ENCODE measurements at regions not wholly inside any gene's neighbourhood (a gene's known extent, or its start where the extent isn't known, plus 50 kb on each side); places are given as distances from the start of the nearest gene placed in this dataset.

DNA sequence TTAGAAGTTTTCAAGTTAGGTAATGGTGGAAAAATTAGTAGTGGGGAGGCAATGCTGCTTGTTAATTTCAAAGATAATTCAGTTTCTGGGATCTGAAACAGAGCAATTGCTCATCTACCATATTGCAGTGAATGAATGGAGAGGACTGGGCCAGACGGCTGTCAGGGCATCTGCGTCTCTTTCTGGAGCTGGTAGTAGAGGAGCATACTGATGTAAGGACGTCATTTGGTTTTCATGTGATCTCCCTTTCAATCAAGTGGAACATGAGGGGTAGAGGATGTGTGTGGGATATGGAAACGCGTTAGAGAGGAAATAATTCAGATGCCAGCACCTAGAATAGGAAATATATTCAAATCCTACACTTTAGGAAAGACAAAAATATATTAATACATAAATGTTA lies 490.3 kb downstream of the ADCYAP1 start:
- no peaks in the 10 kb centered on the region for H3K9me3 ChIP-seq (ENCODE audit: control insufficient read depth, low read length)
- H3K27ac ChIP-seq (ENCODE audit: insufficient read depth, low read length, poor library complexity, severe bottlenecking) = no peak overlapping the region

DNA sequence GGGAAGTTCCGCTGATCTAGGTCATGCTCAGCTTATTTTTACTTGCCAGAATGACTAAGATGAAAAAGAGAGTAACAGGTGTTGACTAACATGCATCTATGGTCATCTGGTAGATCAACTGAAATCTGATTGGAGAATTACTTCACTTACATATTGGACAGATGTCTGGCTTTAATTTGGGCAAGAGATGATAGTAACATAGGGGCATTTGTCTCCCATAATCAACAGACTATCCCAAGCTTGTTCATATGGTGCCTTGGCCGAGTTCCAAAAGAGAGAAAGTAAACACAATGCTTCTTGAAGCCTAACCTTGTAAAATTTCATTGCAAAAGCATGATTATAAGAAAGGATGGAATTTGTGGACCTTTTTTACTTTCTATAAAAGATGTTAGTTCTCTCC lies 503.7 kb downstream of the ADCYAP1 start:
- H3K9me3 ChIP-seq (ENCODE audit: control insufficient read depth, low read length) = no peaks in the 10 kb centered on the region
- DNase-seq = no peak
- H3K27me3 ChIP-seq (replicated peaks; ENCODE audit: control insufficient read depth, insufficient read depth, low read length, poor library complexity, severe bottlenecking) = no peaks in the 10 kb centered on the region
- no peaks in the 10 kb centered on the region for H3K36me3 ChIP-seq (ENCODE audit: control insufficient read depth, insufficient read depth, low read length)
- no peak overlapping the region for H3K4me3 ChIP-seq (ENCODE audit: insufficient read depth, low read depth, low read length, poor library complexity, severe bottlenecking)
- H3K27ac ChIP-seq (ENCODE audit: insufficient read depth, low read length, poor library complexity, severe bottlenecking) = no peak overlapping the region
- H3K4me1 ChIP-seq (ENCODE audit: control insufficient read depth, insufficient read depth, low read length, poor library complexity, severe bottlenecking) = no peaks in the 10 kb centered on the region

More for the DNA sequence above, 490.3 kb downstream of the ADCYAP1 start:
- Histone ChIP-seq H3K4me1 (ENCODE audit: control insufficient read depth, insufficient read depth, low read length, poor library complexity, severe bottlenecking) (no peaks in the 10 kb centered on the region), H3K36me3 (ENCODE audit: control insufficient read depth, insufficient read depth, low read length) (no peaks in the 10 kb centered on the region), H3K27me3 (replicated peaks; ENCODE audit: control insufficient read depth, insufficient read depth, low read length, poor library complexity, severe bottlenecking) (no peaks in the 10 kb centered on the region), H3K4me3 (ENCODE audit: insufficient read depth, low read depth, low read length, poor library complexity, severe bottlenecking) (no peak overlapping the region)
- no peak for DNase-seq

DNA sequence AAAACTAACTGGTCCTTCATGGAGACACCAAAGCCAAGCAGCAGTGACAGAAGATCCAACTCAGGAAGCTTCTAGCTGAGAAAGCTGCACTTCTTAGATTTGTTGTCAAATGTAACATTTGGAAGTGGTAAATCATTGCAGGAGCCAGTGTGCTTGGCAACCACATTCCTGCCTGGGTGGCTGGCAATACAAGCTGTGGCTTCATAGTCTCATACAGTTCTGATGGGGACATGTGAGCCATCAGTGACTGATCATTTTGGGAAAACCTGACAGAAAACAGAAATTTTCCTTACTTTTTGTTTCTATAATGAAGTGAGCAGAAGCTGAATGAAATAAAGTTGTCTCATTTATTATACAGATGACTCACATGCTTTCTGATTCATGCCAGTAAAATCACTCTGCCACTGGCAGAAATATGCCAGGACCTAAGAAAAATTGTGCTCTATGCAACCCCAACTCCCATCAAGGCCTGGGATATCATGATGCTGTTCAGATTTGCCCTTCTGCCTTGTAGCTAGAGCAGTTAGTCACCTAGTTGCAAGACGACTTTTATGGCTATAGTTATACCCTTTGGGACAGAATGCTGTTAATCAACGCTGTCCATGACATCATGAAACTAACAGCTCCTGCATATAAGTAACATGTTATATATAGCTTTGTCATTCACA lies 508.1 kb downstream of the ADCYAP1 start:
- DNase-seq = no peak
- no peaks in the 10 kb centered on the region for H3K4me1 ChIP-seq (ENCODE audit: control insufficient read depth, insufficient read depth, low read length, poor library complexity, severe bottlenecking)
- H3K4me3 ChIP-seq (ENCODE audit: insufficient read depth, low read depth, low read length, poor library complexity, severe bottlenecking) = no peak overlapping the region
- H3K36me3 ChIP-seq (ENCODE audit: control insufficient read depth, insufficient read depth, low read length) = no peaks in the 10 kb centered on the region
- no peaks in the 10 kb centered on the region for H3K27me3 ChIP-seq (replicated peaks; ENCODE audit: control insufficient read depth, insufficient read depth, low read length, poor library complexity, severe bottlenecking)
- H3K9me3 ChIP-seq (ENCODE audit: control insufficient read depth, low read length) = no peaks in the 10 kb centered on the region
- H3K27ac ChIP-seq (ENCODE audit: insufficient read depth, low read length, poor library complexity, severe bottlenecking) = no peak overlapping the region

DNA sequence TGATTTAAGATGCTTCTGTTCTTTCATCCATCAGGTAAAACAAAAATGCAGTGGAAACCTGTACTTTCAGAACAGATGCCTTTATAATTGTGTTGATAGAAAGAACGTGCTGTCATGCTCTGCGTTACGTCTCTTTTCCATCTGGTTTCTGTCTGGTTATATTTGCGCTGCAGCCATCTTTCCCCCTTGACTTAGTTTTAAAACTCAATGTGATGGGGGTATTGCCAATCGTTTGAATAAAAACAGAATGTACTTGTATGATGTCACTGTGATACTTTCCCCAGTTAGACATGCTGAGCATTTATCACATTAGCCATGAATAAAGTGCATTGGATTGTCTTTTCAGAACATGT lies 508.6 kb downstream of the ADCYAP1 start:
- no peaks in the 10 kb centered on the region for H3K4me1 ChIP-seq (ENCODE audit: control insufficient read depth, insufficient read depth, low read length, poor library complexity, severe bottlenecking)
- H3K27me3 ChIP-seq (replicated peaks; ENCODE audit: control insufficient read depth, insufficient read depth, low read length, poor library complexity, severe bottlenecking) = no peaks in the 10 kb centered on the region
- H3K4me3 ChIP-seq (ENCODE audit: insufficient read depth, low read depth, low read length, poor library complexity, severe bottlenecking) = no peak overlapping the region
- no peak overlapping the region for H3K27ac ChIP-seq (ENCODE audit: insufficient read depth, low read length, poor library complexity, severe bottlenecking)
- no peaks in the 10 kb centered on the region for H3K36me3 ChIP-seq (ENCODE audit: control insufficient read depth, insufficient read depth, low read length)
- no peaks in the 10 kb centered on the region for H3K9me3 ChIP-seq (ENCODE audit: control insufficient read depth, low read length)
- DNase-seq = no peak

DNA sequence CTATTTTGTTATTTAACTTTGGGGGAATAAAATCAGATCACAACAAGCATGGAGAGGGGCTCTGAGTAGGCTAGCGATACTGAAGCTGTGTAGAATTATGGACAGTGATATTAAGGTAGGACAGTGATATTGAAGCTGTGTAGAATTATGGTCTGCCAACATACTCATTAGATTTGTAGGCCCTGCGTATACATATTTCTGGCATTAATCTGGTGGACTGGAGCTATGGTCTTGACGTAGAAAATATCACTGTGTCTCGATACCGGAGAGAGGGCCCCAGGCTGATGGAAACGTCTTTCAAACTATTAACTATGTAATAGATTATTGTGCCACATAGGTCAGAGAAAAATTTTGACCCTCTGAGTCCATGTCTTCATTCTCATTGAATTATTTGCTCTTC lies 511.4 kb downstream of the ADCYAP1 start:
- H3K4me1 ChIP-seq (ENCODE audit: control insufficient read depth, insufficient read depth, low read length, poor library complexity, severe bottlenecking) = no peaks in the 10 kb centered on the region
- no peaks in the 10 kb centered on the region for H3K9me3 ChIP-seq (ENCODE audit: control insufficient read depth, low read length)
- DNase-seq = no peak
- no peak overlapping the region for H3K27ac ChIP-seq (ENCODE audit: insufficient read depth, low read length, poor library complexity, severe bottlenecking)
- H3K36me3 ChIP-seq (ENCODE audit: control insufficient read depth, insufficient read depth, low read length) = no peaks in the 10 kb centered on the region
- no peak overlapping the region for H3K4me3 ChIP-seq (ENCODE audit: insufficient read depth, low read depth, low read length, poor library complexity, severe bottlenecking)
- no peaks in the 10 kb centered on the region for H3K27me3 ChIP-seq (replicated peaks; ENCODE audit: control insufficient read depth, insufficient read depth, low read length, poor library complexity, severe bottlenecking)

DNA sequence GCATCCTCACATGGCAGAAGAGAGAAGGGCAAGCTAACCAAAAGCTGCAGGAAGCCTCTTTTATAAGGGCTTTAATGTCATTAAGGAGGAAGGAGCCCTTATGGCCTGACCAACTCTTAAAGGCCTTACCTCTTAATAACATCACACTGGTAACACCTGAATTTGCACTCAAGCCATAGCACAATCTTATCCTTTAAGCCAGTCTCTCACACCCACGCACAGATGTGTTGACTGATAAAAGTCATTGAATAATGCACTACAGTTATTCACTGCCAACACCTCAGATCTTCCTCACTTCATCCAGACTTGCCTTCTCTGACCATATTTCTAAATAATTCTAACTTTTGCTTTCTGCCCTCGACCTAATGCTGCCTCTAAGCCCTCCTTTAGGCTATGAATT lies 516.8 kb downstream of the ADCYAP1 start:
- no peaks in the 10 kb centered on the region for H3K27me3 ChIP-seq (replicated peaks; ENCODE audit: control insufficient read depth, insufficient read depth, low read length, poor library complexity, severe bottlenecking)
- H3K4me1 ChIP-seq (ENCODE audit: control insufficient read depth, insufficient read depth, low read length, poor library complexity, severe bottlenecking) = no peaks in the 10 kb centered on the region
- H3K4me3 ChIP-seq (ENCODE audit: insufficient read depth, low read depth, low read length, poor library complexity, severe bottlenecking) = no peak overlapping the region
- no peaks in the 10 kb centered on the region for H3K36me3 ChIP-seq (ENCODE audit: control insufficient read depth, insufficient read depth, low read length)
- H3K9me3 ChIP-seq (ENCODE audit: control insufficient read depth, low read length) = no peaks in the 10 kb centered on the region
- H3K27ac ChIP-seq (ENCODE audit: insufficient read depth, low read length, poor library complexity, severe bottlenecking) = no peak overlapping the region
- DNase-seq = no peak

DNA sequence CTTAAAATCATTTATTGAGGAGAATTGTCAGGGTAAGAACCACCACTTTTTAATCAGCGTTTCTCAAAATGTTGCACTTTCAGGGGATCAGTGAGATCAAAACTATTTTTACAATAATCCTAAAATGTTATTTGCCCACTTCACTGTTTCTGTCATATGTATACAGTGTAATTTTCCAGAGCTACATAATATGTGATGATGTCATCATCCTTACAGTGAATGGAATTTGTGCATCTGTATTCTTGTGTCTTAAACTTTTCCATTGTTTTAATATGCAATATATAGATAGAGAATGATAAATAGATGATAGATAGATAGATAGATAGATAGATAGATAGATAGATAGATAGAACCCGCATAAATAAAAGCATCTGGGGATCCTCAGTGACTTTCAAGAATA lies 518.0 kb downstream of the ADCYAP1 start:
- H3K4me1 ChIP-seq (ENCODE audit: control insufficient read depth, insufficient read depth, low read length, poor library complexity, severe bottlenecking) = no peaks in the 10 kb centered on the region
- DNase-seq = no peak
- H3K27ac ChIP-seq (ENCODE audit: insufficient read depth, low read length, poor library complexity, severe bottlenecking) = no peak overlapping the region
- H3K27me3 ChIP-seq (replicated peaks; ENCODE audit: control insufficient read depth, insufficient read depth, low read length, poor library complexity, severe bottlenecking) = no peaks in the 10 kb centered on the region
- no peaks in the 10 kb centered on the region for H3K36me3 ChIP-seq (ENCODE audit: control insufficient read depth, insufficient read depth, low read length)
- no peak overlapping the region for H3K4me3 ChIP-seq (ENCODE audit: insufficient read depth, low read depth, low read length, poor library complexity, severe bottlenecking)
- H3K9me3 ChIP-seq (ENCODE audit: control insufficient read depth, low read length) = no peaks in the 10 kb centered on the region

DNA sequence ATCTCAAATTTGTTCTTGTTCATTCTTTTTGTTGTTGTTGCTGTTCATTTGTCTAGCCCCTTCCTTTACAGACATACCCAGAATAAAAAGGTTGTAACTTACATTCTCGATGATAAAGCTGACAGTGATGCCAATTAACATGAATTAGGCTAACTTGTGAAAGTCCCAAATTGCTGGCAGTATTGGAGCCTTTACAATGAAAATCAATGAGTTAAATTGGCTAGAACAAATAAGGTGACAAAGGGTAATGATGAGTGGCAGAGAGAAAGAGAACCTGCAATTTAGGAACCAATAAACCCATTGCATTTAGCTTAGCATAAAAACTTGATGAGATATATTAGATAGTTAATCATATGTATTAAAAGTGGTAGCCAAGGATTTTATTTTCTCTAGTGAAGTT lies 521.0 kb downstream of the ADCYAP1 start:
- no peak overlapping the region for H3K27ac ChIP-seq (ENCODE audit: insufficient read depth, low read length, poor library complexity, severe bottlenecking)
- H3K9me3 ChIP-seq (ENCODE audit: control insufficient read depth, low read length) = no peaks in the 10 kb centered on the region
- H3K4me3 ChIP-seq (ENCODE audit: insufficient read depth, low read depth, low read length, poor library complexity, severe bottlenecking) = no peak overlapping the region
- no peaks in the 10 kb centered on the region for H3K4me1 ChIP-seq (ENCODE audit: control insufficient read depth, insufficient read depth, low read length, poor library complexity, severe bottlenecking)
- no peak for DNase-seq
- no peaks in the 10 kb centered on the region for H3K27me3 ChIP-seq (replicated peaks; ENCODE audit: control insufficient read depth, insufficient read depth, low read length, poor library complexity, severe bottlenecking)
- no peaks in the 10 kb centered on the region for H3K36me3 ChIP-seq (ENCODE audit: control insufficient read depth, insufficient read depth, low read length)

DNA sequence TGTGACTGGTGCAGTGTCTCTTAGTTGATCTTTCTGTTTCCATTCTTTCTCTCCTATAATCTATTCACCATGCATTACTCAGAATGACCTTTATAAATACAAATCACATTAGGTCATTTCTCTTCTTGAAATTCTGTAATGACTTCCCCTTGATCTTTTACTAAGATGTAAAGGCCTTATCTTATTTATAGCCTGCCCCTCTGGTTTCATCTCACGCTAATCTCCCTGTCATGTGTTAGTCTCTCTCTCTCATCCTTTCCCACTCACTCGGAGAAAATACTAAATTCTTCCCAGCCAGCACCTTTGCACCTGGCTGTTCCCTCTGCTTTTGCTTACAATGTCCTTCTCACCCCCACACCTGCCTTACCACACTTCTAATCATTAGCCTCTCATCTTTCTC lies 530.8 kb downstream of the ADCYAP1 start:
- H3K9me3 ChIP-seq (ENCODE audit: control insufficient read depth, low read length) = no peaks in the 10 kb centered on the region
- DNase-seq = no peak
- H3K27ac ChIP-seq (ENCODE audit: insufficient read depth, low read length, poor library complexity, severe bottlenecking) = no peak overlapping the region
- no peak overlapping the region for H3K4me3 ChIP-seq (ENCODE audit: insufficient read depth, low read depth, low read length, poor library complexity, severe bottlenecking)
- H3K36me3 ChIP-seq (ENCODE audit: control insufficient read depth, insufficient read depth, low read length) = no peaks in the 10 kb centered on the region
- H3K27me3 ChIP-seq (replicated peaks; ENCODE audit: control insufficient read depth, insufficient read depth, low read length, poor library complexity, severe bottlenecking) = no peaks in the 10 kb centered on the region
- H3K4me1 ChIP-seq (ENCODE audit: control insufficient read depth, insufficient read depth, low read length, poor library complexity, severe bottlenecking) = no peaks in the 10 kb centered on the region

DNA sequence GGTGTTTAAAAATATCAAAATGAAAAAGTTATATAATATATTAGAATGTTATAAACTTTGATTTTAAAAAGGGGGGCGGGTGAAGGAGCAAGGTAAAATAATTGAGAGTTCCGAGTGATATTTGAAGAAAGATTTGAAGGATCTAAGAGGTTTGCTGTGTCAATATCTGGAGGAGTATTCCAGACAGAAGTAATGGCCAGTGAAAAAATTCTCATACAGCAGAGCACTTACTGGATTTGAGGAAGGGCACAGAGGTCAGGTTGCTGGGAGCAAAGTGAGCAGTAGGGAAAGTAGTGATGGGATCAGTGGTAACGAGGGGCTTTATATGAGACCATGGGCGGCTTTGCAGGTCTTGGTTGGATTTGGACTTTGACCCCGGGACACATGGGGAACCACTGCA lies 531.5 kb downstream of the ADCYAP1 start:
- no peaks in the 10 kb centered on the region for H3K9me3 ChIP-seq (ENCODE audit: control insufficient read depth, low read length)
- H3K36me3 ChIP-seq (ENCODE audit: control insufficient read depth, insufficient read depth, low read length) = no peaks in the 10 kb centered on the region
- no peak overlapping the region for H3K27ac ChIP-seq (ENCODE audit: insufficient read depth, low read length, poor library complexity, severe bottlenecking)
- no peak overlapping the region for H3K4me3 ChIP-seq (ENCODE audit: insufficient read depth, low read depth, low read length, poor library complexity, severe bottlenecking)
- H3K4me1 ChIP-seq (ENCODE audit: control insufficient read depth, insufficient read depth, low read length, poor library complexity, severe bottlenecking) = no peaks in the 10 kb centered on the region
- no peak for DNase-seq
- no peaks in the 10 kb centered on the region for H3K27me3 ChIP-seq (replicated peaks; ENCODE audit: control insufficient read depth, insufficient read depth, low read length, poor library complexity, severe bottlenecking)
